Muscle layer of duodenum (tissue), 2 donors: ENCODE measurements at regions not wholly inside any gene's neighbourhood (a gene's known extent, or its start where the extent isn't known, plus 50 kb on each side); places are given as distances from the start of the nearest gene placed in this dataset.
A peak's percentile ranks its signal among the peaks of the same experiment; 100 is the strongest.

Experiments
- H3K27ac ChIP-seq: one replicate; pipeline ENCODE4 v1.7.0; 2013; ENCODE audit warnings: mild to moderate bottlenecking, low read length
- H3K27me3 ChIP-seq: one replicate; pipeline ENCODE4 v1.7.0; 2013; ENCODE audit warnings: low read depth, mild to moderate bottlenecking, control low read depth, low read length
- H3K36me3 ChIP-seq, 2 donors: one replicate each; pipeline ENCODE4 v1.7.0; 2013; ENCODE audit warnings: low read length in 2 of 2, control low read depth in 1 of 2, mild to moderate bottlenecking in 1 of 2; ENCODE audit not compliant: insufficient read depth in 2 of 2, control insufficient read depth in 1 of 2
- H3K4me1 ChIP-seq, 2 donors: one replicate each; pipeline ENCODE4 v1.7.0; 2013; ENCODE audit warnings: low read length in 2 of 2, mild to moderate bottlenecking in 2 of 2, control low read depth in 1 of 2, moderate library complexity in 1 of 2; ENCODE audit not compliant: insufficient read depth in 2 of 2, control insufficient read depth in 1 of 2
- H3K4me3 ChIP-seq, 2 donors: one replicate each; pipeline ENCODE4 v1.7.0; 2013; ENCODE audit warnings: low read length in 2 of 2, low read depth in 1 of 2, mild to moderate bottlenecking in 1 of 2
- H3K9me3 ChIP-seq, 2 donors: one replicate each; pipeline ENCODE4 v1.7.0; 2013; ENCODE audit warnings: low read length in 2 of 2, control low read depth in 1 of 2, mild to moderate bottlenecking in 1 of 2; ENCODE audit not compliant: control insufficient read depth in 1 of 2
- donor health status: healthy.

- H3K27ac ChIP-seq: no peak overlapping the region
- no peak overlapping the region for H3K4me3 ChIP-seq
- no peaks in the 10 kb centered on the region for H3K36me3 ChIP-seq
- no peaks in the 10 kb centered on the region for H3K27me3 ChIP-seq
- no peaks in the 10 kb centered on the region for H3K9me3 ChIP-seq
- H3K4me1 ChIP-seq: no peaks in the 10 kb centered on the region
Observed at GRCh38 chr7:79868010-79868409, 266.6 kb upstream of the GNAI1 start.

GRCh38 chr7:79862447-79863210, 272.0 kb upstream of the GNAI1 start:
- H3K4me3 ChIP-seq: no peak overlapping the region
- no peaks in the 10 kb centered on the region for H3K9me3 ChIP-seq
- no peak overlapping the region for H3K27ac ChIP-seq
- H3K36me3 ChIP-seq: no peaks in the 10 kb centered on the region
- H3K27me3 ChIP-seq: no peaks in the 10 kb centered on the region
- H3K4me1 ChIP-seq: no peaks in the 10 kb centered on the region

GRCh38 chr7:79855172-79855571, 279.5 kb upstream of the GNAI1 start:
- no peak overlapping the region for H3K27ac ChIP-seq
- no peak overlapping the region for H3K4me3 ChIP-seq
- H3K4me1 ChIP-seq: no peaks in the 10 kb centered on the region
- no peaks in the 10 kb centered on the region for H3K36me3 ChIP-seq
- H3K27me3 ChIP-seq: no peaks in the 10 kb centered on the region
- H3K9me3 ChIP-seq: no peaks in the 10 kb centered on the region

- no peaks in the 10 kb centered on the region for H3K36me3 ChIP-seq
- no peaks in the 10 kb centered on the region for H3K4me1 ChIP-seq
- no peak overlapping the region for H3K27ac ChIP-seq
- no peaks in the 10 kb centered on the region for H3K9me3 ChIP-seq
- H3K4me3 ChIP-seq: no peak overlapping the region
- H3K27me3 ChIP-seq: no peaks in the 10 kb centered on the region
Observed at GRCh38 chr7:79854621-79855020, 280.0 kb upstream of the GNAI1 start.

- Histone ChIP-seq H3K4me3 (no peak overlapping the region), H3K27me3 (no peaks in the 10 kb centered on the region), H3K4me1 (no peaks in the 10 kb centered on the region), H3K36me3 (no peaks in the 10 kb centered on the region), H3K27ac (no peak overlapping the region), H3K9me3 (no peaks in the 10 kb centered on the region)
Observed at GRCh38 chr7:79837915-79838314, 296.7 kb upstream of the GNAI1 start.

- H3K4me3 ChIP-seq: no peak overlapping the region
- H3K4me1 ChIP-seq: no peaks in the 10 kb centered on the region
- H3K9me3 ChIP-seq: no peaks in the 10 kb centered on the region
- H3K36me3 ChIP-seq: no peaks in the 10 kb centered on the region
- no peak overlapping the region for H3K27ac ChIP-seq
- no peaks in the 10 kb centered on the region for H3K27me3 ChIP-seq
Observed at GRCh38 chr7:79833616-79834015, 301.0 kb upstream of the GNAI1 start.

- Histone ChIP-seq H3K36me3 (no peaks in the 10 kb centered on the region), H3K4me1 (no peaks in the 10 kb centered on the region), H3K27me3 (no peaks in the 10 kb centered on the region), H3K4me3 (no peak overlapping the region), H3K9me3 (no peaks in the 10 kb centered on the region), H3K27ac (no peak overlapping the region)
Observed at GRCh38 chr7:79828866-79829265, 305.8 kb upstream of the GNAI1 start.

GRCh38 chr7:79823246-79823951, 311.2 kb upstream of the GNAI1 start:
- Histone ChIP-seq H3K4me1 (no peaks in the 10 kb centered on the region), H3K9me3 (no peaks in the 10 kb centered on the region), H3K36me3 (no peaks in the 10 kb centered on the region), H3K27ac (no peak overlapping the region), H3K4me3 (no peak overlapping the region), H3K27me3 (no peaks in the 10 kb centered on the region)

- Histone ChIP-seq H3K4me3 (no peak overlapping the region), H3K27me3 (no peaks in the 10 kb centered on the region), H3K4me1 (no peaks in the 10 kb centered on the region), H3K9me3 (no peaks in the 10 kb centered on the region), H3K36me3 (no peaks in the 10 kb centered on the region), H3K27ac (no peak overlapping the region)
Observed at GRCh38 chr7:79822620-79823240, 311.9 kb upstream of the GNAI1 start.

- Histone ChIP-seq H3K27ac (no peak overlapping the region), H3K27me3 (no peaks in the 10 kb centered on the region), H3K36me3 (no peaks in the 10 kb centered on the region), H3K4me1 (no peaks in the 10 kb centered on the region), H3K4me3 (peak overlapping the region in 1 of 2 donors; percentile 8), H3K9me3 (no peaks in the 10 kb centered on the region)
Observed at GRCh38 chr7:79820387-79820786, 314.2 kb upstream of the GNAI1 start.

GRCh38 chr7:79810916-79811315, 323.7 kb upstream of the GNAI1 start:
- no peaks in the 10 kb centered on the region for H3K36me3 ChIP-seq
- H3K4me1 ChIP-seq: no peaks in the 10 kb centered on the region
- H3K4me3 ChIP-seq: no peak overlapping the region
- no peak overlapping the region for H3K27ac ChIP-seq
- H3K27me3 ChIP-seq: no peaks in the 10 kb centered on the region
- no peaks in the 10 kb centered on the region for H3K9me3 ChIP-seq
